Activated T-helper 1 cell treated with anti-CD3 and anti-CD28 coated beads, Interleukin-2, amount 50 U/mL, for 16 hours (primary cell): ENCODE measurements at regions not wholly inside any gene's neighbourhood (a gene's known extent, or its start where the extent isn't known, plus 50 kb on each side); places are given as distances from the start of the nearest gene placed in this dataset.

Experiments
- DNase-seq, 2 donors: peaks; one replicate each; pipeline ENCODE4 v3.0.0-alpha.2; 2020; ENCODE audit warnings: low read depth in 1 of 2, low spot score in 1 of 2

- DNase-seq: no peak
Measured at GRCh38 chr17:74006371-74006770, 197.1 kb upstream of the RPL38 start.

- DNase-seq: no peak
Measured at GRCh38 chr17:74008196-74008595, 195.3 kb upstream of the RPL38 start.

GRCh38 chr17:74009056-74009625 is 194.3 kb upstream of the RPL38 start:
- no peak for DNase-seq

- DNase-seq: no peak
Measured at GRCh38 chr17:74010903-74011302, 192.6 kb upstream of the RPL38 start.

DNA sequence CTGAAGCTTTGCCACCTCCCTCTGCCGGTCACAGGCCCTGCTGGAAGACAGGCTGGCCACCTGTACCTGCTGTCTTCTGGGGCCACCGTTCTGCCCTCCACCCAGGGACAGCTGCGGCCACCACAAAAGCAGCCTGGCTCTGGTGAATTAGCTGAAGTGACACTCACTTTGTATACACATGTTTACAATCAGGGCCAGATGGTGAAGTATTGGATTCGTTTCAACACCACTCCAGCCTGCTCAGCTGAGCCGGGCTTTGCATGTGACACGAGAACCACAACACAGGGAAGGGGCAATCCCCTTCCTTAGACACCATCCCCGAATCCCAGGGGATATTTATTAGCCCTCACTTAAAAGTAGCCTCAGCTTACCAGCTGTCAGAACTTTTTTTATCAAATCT is 191.5 kb upstream of the RPL38 start:
- no peak for DNase-seq

DNA sequence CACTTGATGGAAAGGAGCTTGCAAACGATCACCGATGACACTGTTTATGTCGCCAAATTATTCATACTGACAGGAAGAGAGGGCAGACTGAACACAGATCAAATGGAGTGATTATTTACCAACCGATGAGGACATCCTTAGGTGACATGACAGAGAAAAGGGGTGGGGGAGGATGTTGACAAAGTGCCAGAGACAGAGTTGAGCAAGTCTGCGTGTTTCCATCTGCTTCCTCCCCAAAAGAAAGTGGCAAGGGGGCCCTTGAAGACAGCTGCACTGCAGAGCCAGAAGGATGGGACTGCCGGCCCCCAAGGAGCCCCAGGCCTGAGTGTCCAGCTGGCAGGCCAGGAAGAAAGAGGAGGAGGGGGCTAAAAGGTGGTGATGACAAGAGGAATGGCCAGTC is 191.0 kb upstream of the RPL38 start:
- no peak for DNase-seq

DNA sequence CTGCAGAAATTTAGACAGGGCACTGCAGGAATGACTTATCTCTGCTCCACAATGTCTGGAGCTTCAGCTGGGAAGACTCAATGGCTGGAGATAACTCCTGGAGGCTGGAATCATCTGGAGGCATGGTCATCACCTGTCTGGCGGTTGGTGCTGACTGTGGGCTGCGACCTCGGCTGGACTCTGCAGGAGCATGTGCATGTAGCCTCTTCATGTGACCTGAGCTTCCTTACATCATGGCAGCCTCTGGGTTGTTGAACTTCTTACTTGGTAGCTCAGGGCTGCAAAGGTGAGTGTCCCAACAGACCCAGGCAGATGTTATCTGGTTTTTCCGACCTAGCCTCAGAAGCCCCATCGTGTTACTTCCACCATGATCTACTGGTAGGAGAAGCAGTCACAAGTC is 188.2 kb upstream of the RPL38 start:
- DNase-seq: no peak

DNA sequence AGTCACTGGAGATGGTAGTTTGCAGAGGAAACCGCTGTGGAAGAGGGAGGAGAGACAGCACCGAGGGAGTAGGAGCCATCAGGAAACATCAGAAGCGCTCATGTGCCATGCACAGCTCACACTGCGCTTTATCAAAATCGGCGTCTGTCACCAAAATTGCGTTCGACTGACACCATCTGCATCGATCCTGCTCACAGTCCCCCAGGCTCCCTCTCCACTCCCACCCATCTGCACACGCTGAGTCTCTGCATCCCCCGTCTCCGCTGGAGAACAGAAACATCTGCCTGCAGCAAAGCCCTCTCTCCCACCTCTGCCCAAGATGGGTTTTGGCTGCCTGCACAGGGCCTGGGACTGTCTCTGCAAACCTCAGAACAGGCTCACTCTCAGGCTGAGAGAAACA is 187.5 kb upstream of the RPL38 start:
- no peak for DNase-seq

GRCh38 chr17:74016461-74016860 is 187.0 kb upstream of the RPL38 start:
- no peak for DNase-seq

- no peak for DNase-seq
Measured at GRCh38 chr17:74017466-74017865, 186.0 kb upstream of the RPL38 start.

- no peak for DNase-seq
Measured at GRCh38 chr17:74018115-74018514, 185.4 kb upstream of the RPL38 start.

GRCh38 chr17:74019271-74019670 is 184.2 kb upstream of the RPL38 start:
- no peak for DNase-seq

- DNase-seq: no peak
Measured at GRCh38 chr17:74019860-74020259, 183.6 kb upstream of the RPL38 start.

- DNase-seq: no peak
Measured at GRCh38 chr17:74020522-74020921, 183.0 kb upstream of the RPL38 start.

GRCh38 chr17:74024871-74025531 is 178.5 kb upstream of the RPL38 start:
- no peak for DNase-seq

GRCh38 chr17:74027444-74027843 is 176.0 kb upstream of the RPL38 start:
- no peak for DNase-seq

- no peak for DNase-seq
Measured at GRCh38 chr17:74028354-74029116, 174.9 kb upstream of the RPL38 start.

DNA sequence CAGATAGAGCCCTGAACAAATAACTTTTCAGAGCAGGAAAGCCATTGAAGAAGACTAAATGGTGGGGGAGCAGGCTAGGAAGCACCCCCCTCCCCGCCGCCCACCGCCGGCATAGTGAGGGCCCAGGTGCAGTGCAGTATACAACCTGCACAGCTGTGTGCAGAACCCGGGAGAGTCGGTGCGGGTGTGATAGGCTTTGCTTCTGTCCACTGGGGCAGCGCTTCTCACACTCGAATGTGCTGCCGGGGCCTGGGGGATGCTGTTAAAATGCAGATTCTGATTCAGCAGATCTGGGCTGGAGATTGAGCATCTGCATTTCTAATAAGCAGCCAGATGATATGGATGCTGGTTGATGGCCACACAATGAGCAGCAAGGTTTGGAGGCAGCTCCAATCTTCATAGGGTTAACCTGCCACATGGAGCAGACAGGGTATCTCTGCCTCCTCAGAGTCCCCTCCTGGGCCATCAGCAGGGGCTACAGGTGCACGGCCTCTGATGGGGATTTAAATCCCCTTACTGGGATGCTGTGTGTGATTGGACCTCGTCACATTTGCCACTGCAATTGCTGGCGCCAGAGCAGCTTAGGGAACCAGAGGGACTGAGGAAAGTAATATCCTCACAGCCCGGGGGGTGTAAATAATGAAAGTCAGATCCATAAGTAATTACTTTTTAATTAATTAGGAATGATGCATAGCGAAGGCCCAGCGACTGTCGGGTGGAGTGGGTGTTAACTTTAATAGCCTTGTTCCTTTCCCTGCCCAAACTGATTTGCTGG is 172.0 kb upstream of the RPL38 start:
- DNase-seq: no peak

- no peak for DNase-seq
Measured at GRCh38 chr17:74032222-74032621, 171.3 kb upstream of the RPL38 start.

DNA sequence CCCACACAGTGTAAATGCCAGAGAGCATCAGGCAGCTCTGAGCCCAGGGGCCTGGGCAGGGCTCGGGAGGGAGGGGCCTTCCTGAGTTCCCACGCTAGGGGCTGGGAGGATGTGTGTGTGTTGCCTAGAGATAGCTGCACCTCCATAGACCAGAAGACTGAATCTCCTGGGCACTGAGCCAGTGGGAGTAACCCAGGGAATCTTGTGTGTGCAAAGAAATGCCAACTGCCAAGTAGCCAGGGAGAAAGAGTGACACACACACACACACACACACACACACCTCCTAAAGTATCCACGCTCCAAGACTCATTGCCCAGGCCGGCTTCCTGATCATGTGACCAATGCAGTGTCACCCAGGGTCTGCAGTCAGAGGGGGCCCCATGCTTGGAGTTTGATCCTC is 166.2 kb upstream of the RPL38 start:
- DNase-seq: no peak

GRCh38 chr17:74040291-74040690 is 163.2 kb upstream of the RPL38 start:
- DNase-seq: no peak

DNA sequence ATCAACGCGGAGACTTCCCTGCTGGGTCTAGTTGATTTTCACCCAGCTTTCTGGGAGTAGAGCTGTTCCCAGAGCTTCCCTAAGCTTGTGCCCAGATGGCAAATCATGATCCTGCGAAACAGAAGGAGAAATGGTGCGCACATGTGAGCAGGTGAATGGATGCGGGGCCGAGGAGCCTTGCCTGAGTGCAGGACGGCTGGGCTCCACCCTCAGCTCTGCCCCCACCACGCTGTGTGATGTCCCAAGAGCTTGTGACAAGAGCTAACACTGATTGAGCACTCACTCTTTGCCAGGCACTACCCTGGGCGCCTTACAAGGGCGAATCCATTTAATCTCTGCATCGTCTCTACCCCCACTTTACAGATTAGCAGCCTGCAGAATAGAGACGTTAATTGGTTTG is 162.7 kb upstream of the RPL38 start:
- no peak for DNase-seq
